Panc1 (cell line): ENCODE measurements at regions not wholly inside any gene's neighbourhood (a gene's known extent, or its start where the extent isn't known, plus 50 kb on each side); places are given as distances from the start of the nearest gene placed in this dataset.

Experiments
- ATAC-seq: fragments of 200-7000 bp; cut with Tn5 transposase; 2 replicates; pipeline ENCODE4 v1.9.1; 2020; ENCODE audit warnings: mild to moderate bottlenecking, moderate library complexity
- BruUV-seq: library from RNA; stranded (reverse); fragments of 400-500 nt; replicated peaks from 2 replicates; lab custom pipeline; 2021; lab: Mats Ljungman, UMichigan
- CTCF ChIA-PET: fragments of 300-600 bp; sonication (Branson Sonifier 250); formaldehyde crosslinking; loops from one replicate; lab custom pipeline; 2022; ENCODE audit warnings: antibody characterized with exemption; lab: Charles Lee
- POLR2A ChIA-PET: fragments of 300-600 bp; sonication (Branson Sonifier 250); formaldehyde crosslinking; loops from one replicate; lab custom pipeline; 2022; ENCODE audit warnings: antibody characterized with exemption; lab: Charles Lee
- DNase-seq: peaks from one replicate; pipeline ENCODE4 v3.0.0-alpha.2; 2010; ENCODE audit warnings: low read depth, low spot score
- H3K27ac ChIP-seq: 2 replicates; pipeline ENCODE4 v1.5.1; 2011; ENCODE audit warnings: mild to moderate bottlenecking, low read length, inconsistent platforms
- H3K27me3 ChIP-seq: fragments of 200-500 bp; sonication (Bioruptor generic); 2 replicates; pipeline ENCODE4 v1.6.0; 2014; ENCODE audit warnings: low read length, inconsistent platforms; ENCODE audit not compliant: control insufficient read depth, insufficient read depth
- H3K36me3 ChIP-seq: fragments of 200-500 bp; sonication (Bioruptor generic); 2 replicates; pipeline ENCODE4 v1.5.1; 2014; ENCODE audit warnings: inconsistent platforms, mild to moderate bottlenecking, low read length, moderate library complexity; ENCODE audit not compliant: control insufficient read depth, insufficient read depth
- H3K4me1 ChIP-seq: 2 replicates; pipeline ENCODE4 v1.5.1; 2011; ENCODE audit warnings: inconsistent platforms, mild to moderate bottlenecking, low read length, moderate library complexity; ENCODE audit not compliant: control insufficient read depth, insufficient read depth
- H3K4me3 ChIP-seq, 2 experiments: 2 replicates each; pipeline ENCODE4 v1.5.1; 2011 to 2012; ENCODE audit warnings: low read depth in 2 of 2, low read length in 2 of 2, mild to moderate bottlenecking in 2 of 2, inconsistent platforms in 1 of 2, moderate library complexity in 1 of 2
- H3K9me3 ChIP-seq: fragments of 200-500 bp; sonication (Bioruptor generic); 2 replicates; pipeline ENCODE4 v1.5.1; 2014; ENCODE audit warnings: low read depth, mild to moderate bottlenecking, inconsistent platforms, low read length, moderate library complexity; ENCODE audit not compliant: control insufficient read depth, insufficient read depth
- CTCF ChIP-seq: fragments of 450-650 bp; IDR thresholded peaks from 2 replicates; pipeline ENCODE4 v1.5.1; 2017; ENCODE audit warnings: mild to moderate bottlenecking
- POLR2AphosphoS5 ChIP-seq: IDR thresholded peaks from 2 replicates; pipeline ENCODE4 v1.6.1; 2012; ENCODE audit warnings: mild to moderate bottlenecking, low read depth, low read length, moderate library complexity
- REST ChIP-seq, 2 experiments: IDR thresholded peaks; 2 replicates each; pipeline ENCODE4 v1.6.1; 2011 to 2012; ENCODE audit warnings: low read depth in 2 of 2, control low read depth in 1 of 2, low read length in 1 of 2, mild to moderate bottlenecking in 1 of 2, moderate library complexity in 1 of 2; ENCODE audit not compliant: insufficient read depth in 1 of 2
- SIN3A ChIP-seq: IDR thresholded peaks from 2 replicates; pipeline ENCODE4 v1.6.1; 2012; ENCODE audit warnings: low read depth, mild to moderate bottlenecking, low read length, moderate library complexity, borderline replicate concordance; ENCODE audit not compliant: insufficient read depth
- TCF7L2 ChIP-seq: IDR thresholded peaks from 2 replicates; pipeline ENCODE4 v1.6.1; 2011; ENCODE audit warnings: mild to moderate bottlenecking, low read depth, low read length, inconsistent platforms
- in situ Hi-C: cut with HindIII; loops from 2 replicates; pipeline ENCODE4 v1.10.0; 2016; ENCODE audit warnings: low sequenced_read_pairs, low pct_unique_long_range_greater_than_20kb
- intact Hi-C: fragments of 100-400 bp; cut with micrococcal nuclease; formaldehyde crosslinking; loops from one replicate; pipeline ENCODE4 v1.10.0; 2022; ENCODE audit not compliant: unreplicated experiment

- CTCF ChIA-PET = no interaction called here
- no peak for DNase-seq
- POLR2A ChIA-PET = no interaction called here
- Histone ChIP-seq H3K9me3 (no peaks in the 10 kb centered on the region), H3K4me3 (no peak overlapping the region), H3K4me1 (no peaks in the 10 kb centered on the region), H3K27me3 (peaks cover under 1% of the 10 kb centered on the region; the same call in 1 of the 2 replicates), H3K27ac (no peak overlapping the region), H3K36me3 (no peaks in the 10 kb centered on the region)
- ATAC-seq = no peak
- in situ Hi-C loops = no loop called here
- intact Hi-C loops = no loop called here
- no TSS peak for BruUV-seq
- no peak for TF ChIP-seq SIN3A
- TF ChIP-seq POLR2AphosphoS5 = no peak
- no peak for TF ChIP-seq CTCF
- TF ChIP-seq REST (IDR thresholded peaks at IDR 0.05; ENCODE audit: insufficient read depth in 1 of 2, low read depth in 2 of 2, low read length in 1 of 2) = no peak
- no peak for TF ChIP-seq TCF7L2
Measured at GRCh38 chr2:128493880-128494279, 175.2 kb upstream of the HS6ST1 start.

- H3K36me3 ChIP-seq = no peaks in the 10 kb centered on the region
Measured at GRCh38 chr2:128494307-128494639, 175.6 kb upstream of the HS6ST1 start.

More at GRCh38 chr2:128494307-128494639, 175.6 kb upstream of the HS6ST1 start:
- Histone ChIP-seq H3K9me3 (no peaks in the 10 kb centered on the region), H3K4me1 (no peaks in the 10 kb centered on the region), H3K4me3 (no peak overlapping the region), H3K27ac (no peak overlapping the region), H3K27me3 (no peaks in the 10 kb centered on the region)
- DNase-seq (no peak), ATAC-seq (no peak)
- ChIA-PET CTCF (no interaction called here), POLR2A (no interaction called here)
- in situ Hi-C loops = no loop called here
- no TSS peak for BruUV-seq
- intact Hi-C loops = no loop called here
- TF ChIP-seq TCF7L2 = no peak
- TF ChIP-seq POLR2AphosphoS5 = no peak
- TF ChIP-seq SIN3A = no peak
- TF ChIP-seq REST (IDR thresholded peaks at IDR 0.05; ENCODE audit: insufficient read depth in 1 of 2, low read depth in 2 of 2, low read length in 1 of 2) = no peak
- no peak for TF ChIP-seq CTCF
